Vagina (tissue), 2 donors: ENCODE measurements at regions not wholly inside any gene's neighbourhood (a gene's known extent, or its start where the extent isn't known, plus 50 kb on each side); places are given as distances from the start of the nearest gene placed in this dataset.

Experiments
- CTCF ChIP-seq, 3 experiments: fragments of 450-650 bp in 2 of 3; fragments of 200-600 bp in 1 of 3; sonication (generic) in 1 of 3; IDR thresholded peaks; one replicate each; pipeline ENCODE4 v1.5.1; 2017 to 2019; ENCODE audit warnings: antibody characterized with exemption in 3 of 3, mild to moderate bottlenecking in 2 of 3, moderate library complexity in 2 of 3
- POLR2AphosphoS5 ChIP-seq, 2 donors: sonication (generic); formaldehyde crosslinking; IDR thresholded peaks; one replicate each; pipeline ENCODE4 v1.9.0; 2017; ENCODE audit warnings: antibody characterized with exemption in 2 of 2, mild to moderate bottlenecking in 2 of 2, low read depth in 1 of 2; ENCODE audit not compliant: insufficient read depth in 1 of 2

GRCh38 chr6:141990840-141991239 lies 141.9 kb upstream of the GJE1 start:
- TF ChIP-seq CTCF (IDR thresholded peaks at IDR 0.05) (no peak), POLR2AphosphoS5 (IDR thresholded peaks at IDR 0.05; ENCODE audit: insufficient read depth in 1 of 2, low read depth in 1 of 2) (no peak)
